ENCODE measurements at regions not wholly inside any gene's neighbourhood (a gene's known extent, or its start where the extent isn't known, plus 50 kb on each side); places are given as distances from the start of the nearest gene placed in this dataset.

DNA sequence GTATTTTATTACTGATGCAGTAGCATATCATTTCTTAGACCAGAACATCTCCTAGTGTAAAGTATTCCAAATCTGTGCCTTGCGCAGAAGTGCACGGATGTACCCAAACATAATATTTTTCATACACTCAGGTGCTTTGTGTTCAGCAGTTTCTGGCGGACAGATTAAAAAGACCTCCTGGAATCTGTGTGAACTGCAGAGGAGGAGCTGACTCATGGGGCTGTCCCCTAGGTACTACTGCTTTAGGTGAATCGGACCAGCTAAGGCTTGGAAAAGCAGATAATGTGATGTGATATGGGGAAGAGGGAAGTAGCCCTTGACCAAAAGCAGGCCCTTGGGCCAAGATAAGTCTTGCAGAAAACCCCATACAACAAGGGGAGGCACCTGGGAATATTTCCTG, 310.1 kb downstream of the PLK2 start:
- DNase-seq (ENCODE audit: low spot score), result no peak

DNA sequence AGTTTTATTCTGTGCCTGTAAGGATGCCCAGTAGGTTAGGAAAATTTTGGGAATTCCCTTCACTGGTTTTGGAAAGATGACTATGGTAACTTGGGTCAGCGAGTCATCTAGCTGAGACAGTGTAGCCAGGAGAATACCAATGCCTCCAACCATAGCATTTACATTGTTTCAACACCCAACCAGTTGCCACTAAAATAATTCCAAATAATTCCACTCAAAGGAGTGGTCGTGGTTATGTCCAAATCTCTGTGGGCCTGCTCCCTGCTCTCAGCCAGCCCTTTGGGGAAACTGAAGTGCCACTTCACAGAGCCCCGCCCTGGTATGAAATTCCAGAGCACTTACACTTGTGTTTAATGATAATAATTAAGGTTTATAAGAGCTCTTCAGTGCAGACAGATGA, 310.5 kb downstream of the PLK2 start:
- DNase-seq (ENCODE audit: low spot score), result peak; percentile 49

DNA sequence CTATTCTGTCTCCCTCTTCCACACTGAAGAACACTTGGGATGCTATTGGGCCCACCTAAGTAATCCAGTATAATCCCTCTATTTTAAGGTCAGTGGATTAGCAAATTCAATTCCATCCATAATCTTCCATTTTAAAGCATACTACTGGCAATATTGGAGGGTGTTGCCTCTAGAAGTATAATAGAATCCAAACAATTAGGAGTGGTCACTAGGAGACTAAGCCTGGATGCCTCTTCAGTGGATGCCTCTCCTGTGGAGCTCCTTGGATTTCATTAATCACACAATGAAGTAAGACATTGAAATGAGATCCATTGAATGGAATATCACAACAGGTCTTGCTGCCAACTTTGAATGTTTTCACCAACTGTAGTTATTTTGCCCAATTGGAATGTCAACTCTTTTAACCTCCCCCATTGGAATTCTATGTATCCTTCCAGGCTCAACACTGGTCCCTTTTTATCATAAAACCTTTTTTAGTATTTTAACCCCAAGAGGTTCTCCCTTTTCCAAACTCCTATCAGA, 311.6 kb downstream of the PLK2 start:
- no peak for DNase-seq (ENCODE audit: low spot score)

DNA sequence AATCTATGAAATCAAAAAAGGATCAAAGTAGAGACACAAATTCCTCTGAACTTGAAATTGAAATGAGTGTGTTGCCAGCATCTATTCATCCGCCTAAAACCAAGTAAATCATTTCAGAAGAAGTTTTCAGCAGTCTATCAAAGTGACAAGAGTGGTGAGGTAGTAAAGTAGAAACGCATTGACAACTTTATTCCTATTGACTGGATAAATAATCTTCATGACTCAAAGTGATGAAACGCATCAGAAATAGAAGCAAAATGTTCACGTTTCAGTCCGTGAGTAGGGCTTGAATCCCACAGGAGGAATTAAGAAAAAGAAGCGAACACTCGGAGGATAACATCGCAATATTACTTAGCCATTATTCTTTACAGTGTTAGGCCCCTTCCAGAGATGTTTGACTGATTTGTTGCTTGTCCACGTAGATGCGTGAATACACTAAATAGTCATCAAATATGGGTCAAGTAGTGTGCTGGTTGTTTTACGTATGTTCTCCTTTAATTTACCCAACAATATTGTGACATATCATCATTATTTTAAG, 314.4 kb downstream of the PLK2 start:
- no peak for DNase-seq (ENCODE audit: low spot score)

DNA sequence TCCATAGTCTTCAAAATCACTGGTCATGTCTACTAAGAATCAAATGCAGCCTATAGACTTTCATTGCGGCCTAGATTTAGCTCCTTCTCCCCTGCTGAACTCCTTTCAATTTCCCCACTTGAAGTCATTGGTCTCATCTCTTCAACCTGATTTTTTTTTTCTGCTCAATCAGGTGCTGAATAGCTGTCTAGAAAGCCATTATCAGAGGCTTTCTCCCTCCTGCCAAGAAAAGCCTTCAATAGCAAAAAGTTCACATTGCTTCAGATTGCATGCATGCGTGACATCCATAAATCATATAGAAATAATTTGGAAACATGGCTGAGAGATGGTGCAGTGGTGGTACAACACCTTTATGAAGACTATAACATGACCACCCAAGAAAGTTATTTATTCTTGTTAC, 316.2 kb downstream of the PLK2 start:
- DNase-seq (ENCODE audit: low spot score), result no peak

DNA sequence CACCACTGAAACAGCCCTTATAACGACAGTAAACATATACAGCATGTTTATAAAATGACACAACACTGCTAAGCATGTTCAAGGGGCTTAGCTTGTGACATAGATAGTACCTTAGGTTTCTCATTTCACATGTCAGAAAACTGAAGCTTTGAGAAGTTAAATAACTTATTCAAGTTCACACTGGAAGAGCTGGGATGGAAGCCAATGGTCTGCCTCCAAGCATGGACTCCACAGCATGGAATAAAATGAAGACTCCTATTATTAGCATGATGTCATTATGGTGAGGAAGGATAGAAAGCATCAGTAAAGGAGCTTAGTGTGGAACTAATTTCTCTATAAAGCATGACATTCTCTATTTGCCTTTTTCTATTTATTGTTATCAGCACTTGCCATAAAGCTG, 316.7 kb downstream of the PLK2 start:
- no peak for DNase-seq (ENCODE audit: low spot score)

- no peak for DNase-seq (ENCODE audit: low spot score)
Observed at GRCh38 chr5:58138791-58139190, 321.1 kb downstream of the PLK2 start.

DNA sequence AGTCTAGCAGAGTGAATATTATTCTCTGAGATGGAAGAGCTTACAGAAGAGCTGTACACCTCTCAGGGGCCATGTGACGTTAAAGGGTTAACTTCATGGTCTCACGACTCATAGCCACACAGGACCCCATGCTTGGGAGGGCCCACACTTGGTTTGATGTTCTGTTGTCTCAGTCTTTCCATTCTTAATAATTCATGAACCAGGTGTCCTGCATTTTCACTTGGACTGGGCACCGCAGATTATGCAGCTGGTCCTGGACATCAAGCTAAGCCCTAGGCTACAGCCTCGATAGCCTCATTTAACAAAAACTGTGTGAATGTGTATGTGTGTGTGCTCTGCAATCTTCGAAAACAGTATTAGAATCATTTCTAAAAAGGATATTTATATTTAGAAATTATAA, 323.5 kb downstream of the PLK2 start:
- no peak for DNase-seq (ENCODE audit: low spot score)

DNA sequence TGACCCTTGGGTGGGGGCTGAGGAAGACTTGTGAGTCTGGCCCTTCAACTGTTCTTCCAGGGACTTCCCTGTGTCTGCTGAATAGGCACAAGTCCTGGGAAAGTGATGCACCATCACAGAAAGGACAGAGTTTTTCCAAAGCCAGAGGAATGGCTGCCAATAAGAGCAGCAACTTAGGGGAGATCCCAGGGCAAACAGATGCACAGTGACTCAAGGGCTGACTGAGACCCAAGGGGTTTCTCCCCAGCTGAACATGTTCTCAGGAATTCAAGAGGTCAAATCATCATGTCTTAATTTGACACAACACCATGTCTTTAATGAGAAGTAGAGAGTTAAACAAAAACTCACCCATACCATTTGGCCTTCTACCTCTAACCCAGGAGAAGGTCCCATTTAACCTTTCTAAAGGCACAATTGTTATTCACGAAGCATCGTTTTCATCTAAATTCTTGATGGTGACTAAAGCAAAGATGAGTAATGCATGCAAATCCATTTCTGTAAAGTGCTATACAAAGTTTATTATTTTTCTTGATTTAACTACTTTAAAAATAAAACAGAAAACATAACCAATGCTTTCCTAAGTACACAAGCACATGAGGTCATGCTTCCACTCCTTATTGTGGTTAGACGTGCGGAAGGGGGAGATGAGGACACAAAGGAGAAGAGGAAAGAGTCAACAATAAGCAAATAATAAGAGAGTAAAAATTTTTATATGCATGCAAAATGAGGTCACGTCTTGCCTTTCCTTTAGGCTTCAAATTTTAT, 324.1 kb downstream of the PLK2 start:
- peak; percentile 21 for DNase-seq (ENCODE audit: low spot score)

GRCh38 chr5:58133631-58134296, 326.1 kb downstream of the PLK2 start:
- peak; percentile 51 for DNase-seq (ENCODE audit: low spot score)

GRCh38 chr5:58133216-58133615, 326.7 kb downstream of the PLK2 start:
- no peak for DNase-seq (ENCODE audit: low spot score)

DNA sequence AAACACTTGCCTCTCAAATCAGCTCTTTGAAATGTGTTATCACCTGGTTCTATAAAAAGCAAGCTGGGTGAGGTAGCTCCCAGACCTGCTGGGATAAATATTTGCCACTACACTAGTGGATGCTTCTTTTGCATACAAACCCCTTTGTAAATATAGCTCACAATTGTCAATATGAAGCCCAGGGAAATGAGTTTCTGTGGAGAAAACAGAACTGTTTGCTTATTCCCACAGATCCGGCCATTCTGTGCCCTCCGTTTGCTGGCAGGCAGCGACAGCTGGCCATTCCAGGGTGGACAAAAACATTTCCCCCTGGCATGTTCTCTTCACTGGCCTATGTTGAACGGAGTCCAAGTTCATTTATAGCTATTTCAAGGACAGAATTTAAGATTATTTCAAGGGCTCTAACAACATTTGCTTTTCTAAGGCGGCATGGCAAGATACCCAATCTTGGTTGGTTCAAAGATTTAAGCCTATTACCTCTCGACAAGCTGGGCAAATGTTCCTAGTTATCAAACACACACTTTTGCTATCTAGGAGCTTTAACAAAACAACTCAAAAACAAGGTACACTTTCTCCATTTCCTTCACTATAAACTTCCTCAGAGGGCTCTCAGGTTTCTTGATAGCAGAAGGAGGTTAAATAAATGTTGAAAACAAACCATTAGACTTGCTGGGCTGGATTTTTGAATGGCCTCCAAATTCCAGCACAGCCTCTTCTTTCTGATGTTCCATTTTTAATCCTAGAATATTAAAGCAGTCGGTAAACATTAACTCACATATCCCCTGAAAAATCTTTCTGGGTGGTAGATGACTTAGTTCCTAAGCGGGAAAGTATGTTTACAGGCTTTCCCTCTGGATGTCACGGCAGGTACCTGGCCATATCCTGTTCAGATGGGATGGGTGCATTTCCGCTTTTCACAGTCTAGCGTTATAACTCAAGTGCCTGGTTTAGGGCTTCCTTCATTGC, 332.3 kb downstream of the PLK2 start:
- no peak for DNase-seq (ENCODE audit: low spot score)

DNA sequence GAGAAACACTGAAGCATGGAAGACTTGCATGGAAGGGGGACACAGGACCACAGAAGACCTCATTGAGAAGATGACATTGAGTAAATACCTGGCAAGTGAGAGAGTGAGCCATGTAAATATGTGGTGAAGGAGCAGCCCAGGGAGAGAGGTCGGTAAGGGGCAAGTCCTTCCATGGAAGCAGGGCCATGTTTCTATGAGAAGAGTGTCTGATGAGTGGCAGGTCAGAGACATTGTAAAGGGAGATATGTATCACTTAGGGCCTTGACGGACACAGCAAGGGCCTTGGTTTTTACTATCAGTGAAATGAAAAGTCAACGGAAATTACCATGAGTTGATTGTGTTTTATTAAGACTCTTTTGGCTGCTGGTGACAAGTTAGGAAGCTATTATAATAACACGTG, 336.4 kb downstream of the PLK2 start:
- DNase-seq (ENCODE audit: low spot score), result no peak

DNA sequence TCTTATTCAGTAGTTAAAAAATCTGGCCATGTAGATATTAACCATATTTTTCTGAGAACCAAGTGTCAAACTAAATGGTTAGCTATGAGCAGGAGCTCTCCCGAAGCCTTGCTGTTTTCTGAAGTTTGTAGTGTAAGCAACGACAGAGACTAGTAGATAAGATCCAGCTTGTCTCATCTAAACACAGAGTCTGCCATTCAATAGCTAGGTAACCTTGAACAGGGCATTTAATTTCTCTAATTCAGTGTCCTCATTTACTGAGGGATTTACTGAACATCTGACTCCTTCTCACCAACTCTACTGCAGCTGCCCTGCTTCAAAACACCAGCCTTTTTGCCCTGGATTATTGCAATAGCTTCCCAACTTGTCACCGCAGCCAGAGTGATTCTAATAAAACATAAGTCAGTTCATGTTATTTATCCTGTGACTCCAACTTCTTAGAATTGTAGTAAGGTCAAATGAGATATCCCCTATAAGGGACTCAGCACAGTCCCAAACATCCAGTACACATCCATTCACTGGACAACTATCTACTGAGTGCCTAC, 337.0 kb downstream of the PLK2 start:
- DNase-seq (ENCODE audit: low spot score), result no peak

- no peak for DNase-seq (ENCODE audit: low spot score)
Observed at GRCh38 chr5:58122157-58122556, 337.7 kb downstream of the PLK2 start.

DNA sequence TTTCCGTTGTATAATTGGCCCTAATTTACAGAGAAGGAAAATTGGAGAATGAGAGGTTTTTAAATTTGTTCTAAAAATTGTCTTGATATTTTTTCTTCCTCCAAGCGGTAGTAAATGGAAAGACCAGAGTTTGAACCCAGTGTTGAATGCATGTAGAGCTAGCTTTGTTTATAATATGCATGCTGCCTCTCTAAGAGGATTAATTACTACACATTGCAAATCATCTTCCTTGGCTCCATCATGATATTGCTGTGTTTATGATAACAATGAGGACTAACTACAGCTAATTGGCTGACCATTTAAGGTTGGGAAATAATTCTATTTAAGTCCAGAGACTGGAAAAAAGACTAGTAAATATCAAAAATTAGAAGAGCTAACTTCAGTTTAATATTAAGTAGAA, 338.5 kb downstream of the PLK2 start:
- no peak for DNase-seq (ENCODE audit: low spot score)

DNA sequence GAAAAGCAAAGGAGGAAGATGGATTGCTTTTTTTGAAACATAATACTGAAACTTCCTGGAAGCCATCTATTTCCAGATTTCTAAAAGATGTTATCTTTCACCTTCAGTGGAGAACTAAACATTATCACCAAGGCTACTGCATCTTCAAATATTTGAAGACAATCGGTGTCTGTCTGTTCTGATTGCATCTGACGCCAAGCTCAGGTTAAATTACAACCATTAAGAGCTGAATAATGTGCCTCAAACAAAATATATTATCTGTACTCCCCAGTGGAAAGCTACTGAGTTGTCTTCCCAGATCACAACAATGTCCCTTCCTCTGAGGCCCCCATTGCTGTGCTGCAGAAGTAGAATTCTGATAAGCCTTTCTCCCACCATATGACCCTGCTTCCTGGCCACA, 342.3 kb downstream of the PLK2 start:
- DNase-seq (ENCODE audit: low spot score), result no peak

DNA sequence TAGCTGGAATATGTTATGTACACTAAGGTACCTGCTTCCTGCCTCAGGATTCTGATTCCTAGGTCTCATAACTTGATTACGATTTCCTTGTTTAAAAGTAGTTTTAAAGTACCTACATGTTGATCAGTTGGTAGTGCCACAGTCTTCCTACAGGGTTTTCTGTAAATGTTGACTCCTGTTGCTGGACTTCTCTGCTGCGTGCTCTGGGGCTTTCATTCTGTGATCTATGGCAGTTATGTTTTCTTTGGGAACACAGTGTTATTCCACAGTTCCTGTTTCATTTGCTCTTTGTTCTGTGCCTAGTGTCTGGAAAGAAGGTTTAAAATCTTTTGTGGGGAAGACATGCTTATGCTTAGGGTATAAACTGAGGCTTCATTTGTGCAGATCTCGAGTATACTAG, 343.5 kb downstream of the PLK2 start:
- DNase-seq (ENCODE audit: low spot score), result no peak

DNA sequence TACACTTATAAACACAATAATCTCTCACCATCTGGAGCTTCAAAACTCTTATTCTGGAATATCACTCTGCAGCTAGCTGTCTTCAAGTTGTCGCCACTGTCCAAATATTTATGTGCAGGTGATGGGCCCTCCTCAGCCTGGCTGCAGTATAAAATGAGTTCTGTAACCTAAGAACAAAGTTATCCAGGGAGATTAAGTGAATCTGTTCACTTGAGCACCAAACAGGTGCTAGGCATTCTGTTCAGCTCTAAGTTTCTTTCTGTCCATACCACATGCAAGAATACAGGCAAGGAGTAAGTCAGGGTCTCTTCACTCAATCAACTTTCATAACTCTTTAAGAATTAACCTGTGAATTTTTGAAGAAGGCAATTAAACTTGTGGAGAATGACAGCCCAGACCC, 344.1 kb downstream of the PLK2 start:
- no peak for DNase-seq (ENCODE audit: low spot score)

GRCh38 chr5:58114324-58114723, 345.6 kb downstream of the PLK2 start:
- DNase-seq (ENCODE audit: low spot score), result peak; percentile 34

DNA sequence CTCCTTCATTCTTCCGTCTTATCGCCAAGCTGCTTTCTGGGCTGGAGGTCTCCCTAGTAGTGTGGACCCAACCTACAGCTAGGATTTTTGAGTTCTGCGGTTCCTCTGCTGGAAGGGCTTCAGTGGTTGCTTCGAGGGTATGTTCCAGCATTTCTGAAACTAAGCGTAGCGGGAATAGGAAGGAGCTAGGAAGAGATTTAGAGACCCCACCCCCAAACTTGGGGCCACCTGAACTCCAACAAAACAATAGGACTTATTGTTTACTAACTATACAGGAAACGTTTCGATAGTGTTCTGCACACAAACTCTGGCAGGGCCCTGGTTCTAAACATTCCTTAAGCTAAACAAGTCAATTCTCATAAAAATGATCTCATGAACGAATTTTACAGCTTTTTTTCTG, 346.7 kb downstream of the PLK2 start:
- no peak for DNase-seq (ENCODE audit: low spot score)

DNA sequence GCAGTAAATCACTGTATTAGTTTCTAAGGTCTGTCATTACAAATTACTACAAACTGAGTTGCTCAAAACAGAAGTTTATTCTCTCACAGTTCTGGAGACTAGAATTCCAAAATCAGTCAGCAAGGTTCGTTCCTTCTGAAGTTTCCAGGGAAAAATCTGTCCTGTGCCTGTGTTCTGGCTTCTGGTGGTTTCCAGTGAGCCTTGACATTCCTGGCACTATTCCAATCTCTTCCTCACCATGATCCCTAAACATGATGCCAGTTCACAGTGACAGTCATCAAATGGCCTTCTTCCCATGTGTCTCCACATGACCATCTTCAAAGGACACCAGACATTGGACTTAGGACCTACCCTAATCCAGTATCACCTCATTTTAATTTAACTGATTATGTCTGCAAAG, 351.4 kb downstream of the PLK2 start:
- DNase-seq (ENCODE audit: low spot score), result no peak

Measured in GM03348 (cell line).